ENCODE measurements at regions not wholly inside any gene's neighbourhood (a gene's known extent, or its start where the extent isn't known, plus 50 kb on each side); places are given as distances from the start of the nearest gene placed in this dataset.

DNA sequence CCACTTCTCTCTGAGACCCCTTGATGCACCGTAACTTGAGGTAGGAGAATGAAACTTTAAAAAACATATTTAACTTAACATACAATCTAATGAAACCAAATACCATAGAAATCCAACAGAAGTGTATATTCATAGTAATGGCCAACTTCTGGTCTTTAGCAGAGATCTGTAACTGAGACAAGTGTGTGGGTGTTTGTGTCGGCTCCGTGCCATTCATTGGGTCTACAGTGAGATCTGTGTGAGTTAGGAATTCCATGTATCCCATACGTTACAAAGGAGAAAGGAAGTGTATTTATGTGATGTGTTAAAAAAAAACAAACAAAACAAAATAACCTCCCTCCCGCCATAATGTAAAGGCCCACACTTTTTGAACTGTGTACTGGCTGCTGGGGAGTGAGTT lies 348.0 kb upstream of the NR3C2 start:
- no peak for DNase-seq
- no peaks in the 10 kb centered on the region for H3K9me3 Mint-ChIP-seq
- no peaks in the 10 kb centered on the region for H3K36me3 Mint-ChIP-seq (ENCODE audit: low read depth)
- CTCF ChIA-PET = no interaction called here
- H3K27me3 Mint-ChIP-seq (ENCODE audit: low read depth) = peaks cover 4% of the 10 kb centered on the region
- H3K4me3 Mint-ChIP-seq = no peak overlapping the region
- intact Hi-C loops (cut with micrococcal nuclease) = no loop called here
- H3K27ac Mint-ChIP-seq = no peak overlapping the region
- no peaks in the 10 kb centered on the region for H3K4me1 Mint-ChIP-seq (ENCODE audit: low read depth)

DNA sequence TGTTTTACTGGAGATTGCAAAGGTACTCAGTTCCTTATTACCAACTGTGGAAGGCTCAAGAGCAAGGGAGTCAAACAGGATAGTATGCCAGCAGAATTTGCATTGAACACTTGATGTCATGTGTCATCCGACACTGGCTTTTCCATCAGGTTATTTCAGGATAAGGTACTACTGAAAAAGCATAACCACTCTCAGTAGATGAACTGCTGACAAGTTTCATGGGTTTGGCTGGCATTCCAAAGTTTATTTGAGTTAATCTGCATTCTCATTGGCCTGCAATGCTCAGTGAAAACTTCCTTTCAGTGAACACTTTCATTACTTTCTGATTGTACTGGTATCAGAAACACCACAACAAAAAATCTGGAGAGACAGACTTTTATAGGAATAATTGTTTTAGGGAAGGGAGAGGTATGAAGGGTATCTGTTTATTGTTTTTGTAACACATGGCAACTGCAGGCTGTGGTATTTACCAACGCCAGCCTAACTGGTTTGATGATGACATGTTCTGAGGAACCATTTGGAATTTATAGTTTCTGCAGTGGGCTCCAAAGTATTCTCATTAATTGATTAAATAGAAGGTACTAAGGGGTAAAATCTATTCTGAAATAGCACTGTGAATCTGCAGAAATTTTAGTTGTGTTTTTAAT lies 345.7 kb upstream of the NR3C2 start:
- no peak overlapping the region for H3K4me3 Mint-ChIP-seq
- intact Hi-C loops (cut with micrococcal nuclease) = no loop called here
- H3K9me3 Mint-ChIP-seq = no peaks in the 10 kb centered on the region
- CTCF ChIA-PET = no interaction called here
- no peaks in the 10 kb centered on the region for H3K27me3 Mint-ChIP-seq (ENCODE audit: low read depth)
- no peaks in the 10 kb centered on the region for H3K36me3 Mint-ChIP-seq (ENCODE audit: low read depth)
- no peak for DNase-seq
- no peaks in the 10 kb centered on the region for H3K4me1 Mint-ChIP-seq (ENCODE audit: low read depth)
- no peak overlapping the region for H3K27ac Mint-ChIP-seq

DNA sequence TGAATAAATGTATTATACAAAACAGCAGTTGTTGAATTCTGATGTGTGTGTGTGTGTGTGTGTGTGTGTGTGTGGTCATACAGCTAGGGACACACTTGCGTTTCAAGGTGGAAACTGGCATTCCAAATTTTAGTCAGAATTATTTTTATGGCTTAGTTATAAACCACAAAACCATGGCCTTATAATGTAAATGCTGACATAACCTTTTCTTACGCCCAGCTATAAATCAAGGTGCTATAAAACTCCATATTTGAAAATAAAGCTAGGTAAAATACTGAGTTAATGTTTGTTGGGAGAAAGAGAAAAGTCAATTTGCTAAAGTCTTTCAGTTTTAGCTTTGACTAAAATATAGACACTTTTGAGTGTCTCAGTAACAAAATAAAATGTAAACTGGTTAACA lies 345.1 kb upstream of the NR3C2 start:
- H3K27ac Mint-ChIP-seq = no peak overlapping the region
- H3K9me3 Mint-ChIP-seq = no peaks in the 10 kb centered on the region
- no peak for DNase-seq
- H3K36me3 Mint-ChIP-seq (ENCODE audit: low read depth) = no peaks in the 10 kb centered on the region
- no peaks in the 10 kb centered on the region for H3K4me1 Mint-ChIP-seq (ENCODE audit: low read depth)
- intact Hi-C loops (cut with micrococcal nuclease) = no loop called here
- peaks cover 2% of the 10 kb centered on the region for H3K27me3 Mint-ChIP-seq (ENCODE audit: low read depth)
- no peak overlapping the region for H3K4me3 Mint-ChIP-seq
- CTCF ChIA-PET = no interaction called here

DNA sequence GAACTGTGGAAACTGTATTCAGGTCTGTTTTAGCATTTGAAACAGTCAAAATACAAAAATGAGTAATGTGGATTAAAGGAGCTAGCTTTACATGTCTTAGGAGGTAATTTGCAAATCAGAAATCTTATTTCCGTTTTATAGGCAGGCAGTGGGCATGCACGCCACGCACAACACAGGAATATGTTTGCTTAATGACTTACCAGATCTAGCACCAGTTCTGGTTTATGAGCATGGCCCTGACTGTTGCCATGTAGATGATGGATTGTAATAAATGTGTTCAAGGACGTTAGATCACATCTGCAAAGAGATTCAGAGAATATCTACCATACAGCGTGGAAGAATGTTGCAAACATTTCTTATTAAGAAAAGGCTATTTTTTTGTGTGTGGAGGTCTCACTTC lies 344.5 kb upstream of the NR3C2 start:
- no peak for DNase-seq
- Mint-ChIP-seq H3K9me3 (no peaks in the 10 kb centered on the region), H3K27ac (no peak overlapping the region), H3K4me1 (ENCODE audit: low read depth) (no peaks in the 10 kb centered on the region), H3K27me3 (ENCODE audit: low read depth) (peaks cover 2% of the 10 kb centered on the region), H3K36me3 (ENCODE audit: low read depth) (no peaks in the 10 kb centered on the region), H3K4me3 (no peak overlapping the region)
- intact Hi-C loops (cut with micrococcal nuclease) = no loop called here
- CTCF ChIA-PET = no interaction called here

DNA sequence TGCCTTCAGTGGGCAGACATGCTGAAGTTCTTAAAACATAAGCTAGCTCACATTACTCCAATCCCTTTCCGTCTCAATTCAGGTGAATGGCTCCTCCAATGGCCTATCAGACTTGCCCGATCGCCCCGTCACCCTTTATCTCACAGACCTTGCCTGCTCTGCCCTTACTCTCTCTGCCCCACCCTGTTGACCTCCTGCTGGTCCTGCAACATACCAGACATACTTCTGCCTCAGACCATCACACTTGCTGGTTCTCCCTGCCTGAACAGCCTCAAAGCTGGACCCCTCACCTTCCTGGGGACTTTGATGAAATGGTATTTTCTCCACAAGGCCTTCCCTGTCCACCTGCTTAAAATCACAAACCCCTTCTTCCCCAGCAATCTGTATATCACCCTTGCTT lies 340.1 kb upstream of the NR3C2 start:
- no peaks in the 10 kb centered on the region for H3K36me3 Mint-ChIP-seq (ENCODE audit: low read depth)
- H3K27me3 Mint-ChIP-seq (ENCODE audit: low read depth) = peaks cover 2% of the 10 kb centered on the region
- no peak for DNase-seq
- intact Hi-C loops (cut with micrococcal nuclease) = no loop called here
- no peak overlapping the region for H3K4me3 Mint-ChIP-seq
- no peaks in the 10 kb centered on the region for H3K9me3 Mint-ChIP-seq
- no peak overlapping the region for H3K27ac Mint-ChIP-seq
- no peaks in the 10 kb centered on the region for H3K4me1 Mint-ChIP-seq (ENCODE audit: low read depth)
- CTCF ChIA-PET = no interaction called here

DNA sequence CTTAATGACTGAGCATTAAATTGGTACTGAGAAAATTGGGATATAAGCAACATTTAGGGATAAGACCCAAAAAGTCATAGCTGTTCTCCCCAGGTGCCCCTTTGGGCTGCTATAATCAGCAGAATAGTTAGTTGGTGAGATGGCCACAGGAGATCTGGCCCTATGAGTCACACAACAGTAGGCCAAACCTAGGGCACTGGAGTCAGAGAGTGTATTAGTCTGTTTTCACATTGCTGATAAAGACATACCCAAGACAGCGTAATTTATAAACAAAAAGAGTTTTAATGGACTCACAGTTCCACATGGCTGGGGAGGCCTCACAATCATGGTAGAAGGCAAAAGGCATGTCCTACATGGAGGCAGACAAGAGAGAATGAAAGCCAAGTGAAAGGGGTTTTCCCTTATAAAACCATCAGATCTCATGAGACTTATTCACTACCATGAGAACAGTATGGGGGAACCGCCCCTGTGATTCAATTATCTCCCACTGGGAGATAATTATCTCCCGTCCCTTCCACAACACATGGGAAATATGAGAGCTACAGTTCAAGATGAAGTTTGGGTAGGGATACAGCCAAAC lies 338.3 kb upstream of the NR3C2 start:
- Mint-ChIP-seq H3K27me3 (ENCODE audit: low read depth) (peaks cover 2% of the 10 kb centered on the region), H3K4me1 (ENCODE audit: low read depth) (no peaks in the 10 kb centered on the region), H3K36me3 (ENCODE audit: low read depth) (no peaks in the 10 kb centered on the region), H3K27ac (no peak overlapping the region), H3K4me3 (no peak overlapping the region), H3K9me3 (no peaks in the 10 kb centered on the region)
- intact Hi-C loops (cut with micrococcal nuclease) = no loop called here
- CTCF ChIA-PET = no interaction called here
- no peak for DNase-seq

DNA sequence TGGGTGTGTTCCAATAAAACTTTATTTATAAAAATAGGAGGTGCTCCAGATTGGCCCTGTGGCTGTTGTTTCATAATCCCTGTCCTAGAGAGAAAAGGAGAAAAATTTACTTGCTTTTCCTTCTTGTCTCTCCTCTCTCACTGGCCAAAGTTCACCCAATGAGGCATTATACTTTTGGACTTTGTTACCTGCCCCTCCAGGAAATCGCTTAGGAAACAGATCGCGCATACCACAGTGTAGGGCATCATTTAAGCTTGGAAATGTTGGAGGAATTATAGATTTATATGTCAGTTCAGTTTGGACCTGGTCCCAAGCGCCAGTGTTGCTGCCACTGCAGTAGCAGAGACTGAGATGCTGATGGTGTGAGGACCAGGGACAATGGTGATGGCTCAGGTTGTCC lies 337.6 kb upstream of the NR3C2 start:
- H3K4me1 Mint-ChIP-seq (ENCODE audit: low read depth) = no peaks in the 10 kb centered on the region
- peaks cover 2% of the 10 kb centered on the region for H3K27me3 Mint-ChIP-seq (ENCODE audit: low read depth)
- DNase-seq = no peak
- no peaks in the 10 kb centered on the region for H3K9me3 Mint-ChIP-seq
- CTCF ChIA-PET = no interaction called here
- no peak overlapping the region for H3K27ac Mint-ChIP-seq
- H3K4me3 Mint-ChIP-seq = no peak overlapping the region
- intact Hi-C loops (cut with micrococcal nuclease) = no loop called here
- no peaks in the 10 kb centered on the region for H3K36me3 Mint-ChIP-seq (ENCODE audit: low read depth)

DNA sequence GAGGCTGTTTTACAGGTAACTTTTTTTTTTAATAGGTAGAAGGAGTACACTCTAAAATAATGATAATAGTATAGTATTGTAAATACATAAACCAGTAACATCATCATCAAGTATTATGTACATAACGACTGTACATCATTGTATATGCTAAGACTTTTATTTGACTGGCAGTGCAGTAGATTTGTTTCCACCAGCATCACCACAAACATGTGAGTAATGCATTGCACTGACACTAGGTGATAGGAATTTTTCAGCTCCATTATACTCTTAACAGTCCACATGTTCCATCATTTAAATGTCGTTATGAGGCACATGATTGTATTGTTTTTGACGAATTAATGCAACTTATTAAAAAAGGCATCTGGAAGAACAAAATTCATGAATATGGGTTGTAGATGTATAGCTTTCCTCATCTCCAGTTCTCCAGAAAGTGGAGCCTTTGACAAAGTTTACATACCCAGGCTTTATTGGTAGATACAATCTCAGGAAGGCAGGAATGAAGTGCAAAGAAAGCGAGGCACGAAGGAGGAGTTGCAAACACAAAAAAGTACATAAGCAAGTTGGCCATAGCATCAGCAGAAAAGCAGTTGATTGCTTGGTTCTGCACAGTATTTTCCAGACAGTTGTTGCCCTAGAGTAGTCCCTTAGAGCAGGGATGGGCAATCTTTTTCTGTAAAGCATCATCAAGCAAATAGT lies 336.9 kb upstream of the NR3C2 start:
- H3K9me3 Mint-ChIP-seq = no peaks in the 10 kb centered on the region
- no peaks in the 10 kb centered on the region for H3K4me1 Mint-ChIP-seq (ENCODE audit: low read depth)
- intact Hi-C loops (cut with micrococcal nuclease) = no loop called here
- peaks cover 2% of the 10 kb centered on the region for H3K27me3 Mint-ChIP-seq (ENCODE audit: low read depth)
- H3K27ac Mint-ChIP-seq = no peak overlapping the region
- H3K4me3 Mint-ChIP-seq = no peak overlapping the region
- DNase-seq = no peak
- CTCF ChIA-PET = no interaction called here
- H3K36me3 Mint-ChIP-seq (ENCODE audit: low read depth) = no peaks in the 10 kb centered on the region

DNA sequence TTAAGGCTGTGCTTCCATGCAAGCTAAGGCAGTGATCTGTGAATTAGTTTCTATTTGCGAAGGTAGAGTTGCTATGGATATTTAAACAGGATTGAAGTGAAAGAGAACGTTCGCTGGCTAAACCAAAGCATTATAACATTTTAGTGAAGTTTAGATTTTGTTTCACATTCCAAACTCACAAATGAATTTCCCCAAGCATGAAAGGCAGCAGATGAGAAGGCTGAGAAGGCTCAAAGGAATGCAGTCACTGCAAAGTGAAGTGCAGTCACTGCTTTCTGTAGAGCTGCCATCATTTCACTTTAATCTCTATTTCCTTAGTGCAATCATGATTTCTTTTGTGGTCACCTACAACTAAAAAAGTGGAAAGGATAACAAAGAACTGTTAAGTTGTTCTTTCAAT lies 334.7 kb upstream of the NR3C2 start:
- H3K4me3 Mint-ChIP-seq = no peak overlapping the region
- H3K9me3 Mint-ChIP-seq = no peaks in the 10 kb centered on the region
- no peaks in the 10 kb centered on the region for H3K27me3 Mint-ChIP-seq (ENCODE audit: low read depth)
- DNase-seq = no peak
- CTCF ChIA-PET = interaction anchor here (0.6 kb wide), 1 partner anchor 72 kb away, joined by 3 read pairs; no protein-coding TSS in a partner anchor
- H3K36me3 Mint-ChIP-seq (ENCODE audit: low read depth) = no peaks in the 10 kb centered on the region
- H3K4me1 Mint-ChIP-seq (ENCODE audit: low read depth) = no peaks in the 10 kb centered on the region
- intact Hi-C loops (cut with micrococcal nuclease) = no loop called here
- no peak overlapping the region for H3K27ac Mint-ChIP-seq

DNA sequence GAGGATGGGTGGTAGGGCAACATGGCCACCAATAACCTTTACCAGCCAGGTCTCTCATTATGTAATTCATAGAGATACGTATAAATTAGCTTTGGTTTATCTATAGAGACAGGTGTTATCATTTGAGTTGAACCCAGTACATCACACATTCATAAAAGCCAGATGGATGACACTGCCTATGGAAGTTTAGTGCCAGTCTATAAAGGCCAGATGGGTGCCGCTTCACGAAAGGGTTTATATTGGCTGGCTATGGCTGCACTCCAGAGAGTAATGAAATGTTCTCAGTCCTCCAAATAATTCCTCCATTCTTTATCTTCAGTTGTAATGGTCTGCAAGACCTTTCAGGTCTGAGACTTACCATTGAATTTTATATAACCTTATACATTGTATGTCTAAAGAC lies 331.9 kb upstream of the NR3C2 start:
- DNase-seq = no peak
- intact Hi-C loops (cut with micrococcal nuclease) = no loop called here
- H3K4me3 Mint-ChIP-seq = no peak overlapping the region
- CTCF ChIA-PET = no interaction called here
- H3K27me3 Mint-ChIP-seq (ENCODE audit: low read depth) = no peaks in the 10 kb centered on the region
- H3K36me3 Mint-ChIP-seq (ENCODE audit: low read depth) = no peaks in the 10 kb centered on the region
- no peaks in the 10 kb centered on the region for H3K9me3 Mint-ChIP-seq
- no peaks in the 10 kb centered on the region for H3K4me1 Mint-ChIP-seq (ENCODE audit: low read depth)
- H3K27ac Mint-ChIP-seq = no peak overlapping the region

DNA sequence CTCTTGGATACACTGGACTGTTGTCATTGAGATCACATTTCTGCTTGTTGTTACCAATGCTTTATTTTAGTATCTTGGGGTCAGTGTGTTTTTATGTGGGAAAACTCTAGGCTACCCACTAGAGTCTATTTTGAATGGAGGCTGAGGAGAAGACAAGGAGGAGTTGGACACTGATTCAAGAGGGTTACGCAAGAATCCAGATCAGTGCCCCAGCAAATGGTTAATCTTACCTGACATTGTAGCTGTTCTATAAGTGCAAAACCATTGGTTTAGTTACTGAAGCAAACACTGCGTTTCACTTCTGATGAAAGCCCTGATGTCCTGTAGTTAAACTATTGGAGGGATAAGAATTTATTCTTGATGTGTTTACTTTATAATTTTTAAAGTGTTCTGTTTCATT lies 331.1 kb upstream of the NR3C2 start:
- H3K27me3 Mint-ChIP-seq (ENCODE audit: low read depth) = no peaks in the 10 kb centered on the region
- no peak overlapping the region for H3K4me3 Mint-ChIP-seq
- intact Hi-C loops (cut with micrococcal nuclease) = no loop called here
- no peaks in the 10 kb centered on the region for H3K4me1 Mint-ChIP-seq (ENCODE audit: low read depth)
- CTCF ChIA-PET = no interaction called here
- H3K27ac Mint-ChIP-seq = no peak overlapping the region
- no peak for DNase-seq
- no peaks in the 10 kb centered on the region for H3K9me3 Mint-ChIP-seq
- H3K36me3 Mint-ChIP-seq (ENCODE audit: low read depth) = no peaks in the 10 kb centered on the region

DNA sequence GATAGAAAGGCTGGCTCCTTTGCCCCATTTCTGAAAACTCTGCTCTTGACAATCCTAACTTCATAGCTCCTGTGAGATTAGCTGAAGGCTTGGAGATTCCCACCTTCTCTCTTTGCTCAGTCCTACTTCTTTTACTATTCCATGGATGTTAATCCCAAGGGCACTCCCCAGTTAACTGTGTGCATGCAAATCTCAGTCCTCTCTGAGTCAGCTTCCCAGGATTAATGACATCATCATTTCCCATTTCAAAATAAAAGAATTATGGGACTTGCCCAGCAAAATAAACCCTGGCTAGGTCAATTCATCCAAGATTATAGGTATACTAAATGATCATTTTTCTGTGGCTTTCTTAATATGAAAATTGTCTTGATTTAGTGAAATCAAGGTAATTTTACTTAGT lies 328.6 kb upstream of the NR3C2 start:
- Mint-ChIP-seq H3K4me1 (ENCODE audit: low read depth) (no peaks in the 10 kb centered on the region), H3K4me3 (no peak overlapping the region)

DNA sequence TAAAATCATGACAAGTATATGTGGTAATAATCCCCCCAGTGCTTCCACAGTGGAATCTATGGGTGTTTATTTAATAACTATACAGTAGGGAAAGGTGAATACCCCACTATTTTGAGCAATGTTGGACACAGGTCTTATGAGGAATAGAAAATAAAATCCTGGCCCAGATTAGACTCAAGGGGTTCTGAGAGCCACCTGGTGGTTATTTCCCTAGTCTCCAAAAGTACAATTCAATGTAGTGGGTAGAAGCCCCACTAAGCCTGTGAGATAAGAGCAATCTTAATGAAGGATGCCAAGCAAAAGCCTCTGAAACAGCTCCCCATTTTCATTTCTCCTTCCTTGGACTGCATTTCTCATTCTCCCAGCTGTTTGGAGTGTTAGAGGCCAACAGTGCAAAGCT lies 328.2 kb upstream of the NR3C2 start:
- CTCF ChIA-PET = no interaction called here

More for the DNA sequence above, 328.6 kb upstream of the NR3C2 start:
- CTCF ChIA-PET = no interaction called here
- Mint-ChIP-seq H3K27ac (no peak overlapping the region), H3K9me3 (no peaks in the 10 kb centered on the region), H3K36me3 (ENCODE audit: low read depth) (peaks cover 1% of the 10 kb centered on the region), H3K27me3 (ENCODE audit: low read depth) (no peaks in the 10 kb centered on the region)
- intact Hi-C loops (cut with micrococcal nuclease) = no loop called here
- no peak for DNase-seq

More for the DNA sequence above, 328.2 kb upstream of the NR3C2 start:
- H3K9me3 Mint-ChIP-seq = no peaks in the 10 kb centered on the region
- intact Hi-C loops (cut with micrococcal nuclease) = no loop called here
- H3K4me3 Mint-ChIP-seq = no peak overlapping the region
- H3K36me3 Mint-ChIP-seq (ENCODE audit: low read depth) = peaks cover 1% of the 10 kb centered on the region
- no peak for DNase-seq
- no peak overlapping the region for H3K27ac Mint-ChIP-seq
- H3K27me3 Mint-ChIP-seq (ENCODE audit: low read depth) = no peaks in the 10 kb centered on the region
- no peaks in the 10 kb centered on the region for H3K4me1 Mint-ChIP-seq (ENCODE audit: low read depth)
